Activated CD4-positive, alpha-beta T cell treated with anti-CD3 and anti-CD28 coated beads for 36 hours (primary cell): ENCODE measurements at regions not wholly inside any gene's neighbourhood (a gene's known extent, or its start where the extent isn't known, plus 50 kb on each side); places are given as distances from the start of the nearest gene placed in this dataset.

Experiments
- ATAC-seq: fragments of 200-7000 bp; cut with Tn5 transposase; one replicate; pipeline ENCODE4 v1.10.0; 2021; ENCODE audit warnings: mild to moderate bottlenecking, moderate library complexity
- CTCF ChIA-PET: fragments of 350-600 bp; sonication (Branson Sonifier 250); formaldehyde crosslinking; loops from one replicate; lab custom pipeline; 2021; ENCODE audit warnings: antibody characterized with exemption; lab: Charles Lee
- POLR2A ChIA-PET: fragments of 350-600 bp; sonication (Branson Sonifier 250); formaldehyde crosslinking; loops from one replicate; lab custom pipeline; 2021; ENCODE audit warnings: antibody characterized with exemption, inconsistent platforms; lab: Charles Lee
- DNase-seq: peaks from one replicate; pipeline ENCODE4 v3.0.0-alpha.2; 2020
- H3K27ac Mint-ChIP-seq: one replicate; pipeline ENCODE4 v1.8.0; 2021; ENCODE audit warnings: mixed read lengths
- H3K27me3 Mint-ChIP-seq: one replicate; pipeline ENCODE4 v1.8.0; 2021; ENCODE audit warnings: mixed read lengths
- H3K36me3 Mint-ChIP-seq: one replicate; pipeline ENCODE4 v1.8.0; 2021; ENCODE audit warnings: low read depth, mixed read lengths
- H3K4me1 Mint-ChIP-seq: one replicate; pipeline ENCODE4 v1.8.0; 2021; ENCODE audit warnings: mixed read lengths
- H3K4me3 Mint-ChIP-seq: one replicate; pipeline ENCODE4 v1.8.0; 2021; ENCODE audit warnings: mild to moderate bottlenecking, moderate library complexity, mixed read lengths
- H3K9me3 Mint-ChIP-seq: one replicate; pipeline ENCODE4 v1.8.0; 2021; ENCODE audit warnings: low read depth, mixed read lengths
- intact Hi-C, 2 experiments: fragments of 100-400 bp; cut with DNase I in 1 of 2; cut with micrococcal nuclease in 1 of 2; formaldehyde crosslinking; loops; one replicate each; pipeline versions ENCODE4 v1.14.2 to v1.15.1; 2022 to 2024; cut with DNase I, micrococcal nuclease

DNA sequence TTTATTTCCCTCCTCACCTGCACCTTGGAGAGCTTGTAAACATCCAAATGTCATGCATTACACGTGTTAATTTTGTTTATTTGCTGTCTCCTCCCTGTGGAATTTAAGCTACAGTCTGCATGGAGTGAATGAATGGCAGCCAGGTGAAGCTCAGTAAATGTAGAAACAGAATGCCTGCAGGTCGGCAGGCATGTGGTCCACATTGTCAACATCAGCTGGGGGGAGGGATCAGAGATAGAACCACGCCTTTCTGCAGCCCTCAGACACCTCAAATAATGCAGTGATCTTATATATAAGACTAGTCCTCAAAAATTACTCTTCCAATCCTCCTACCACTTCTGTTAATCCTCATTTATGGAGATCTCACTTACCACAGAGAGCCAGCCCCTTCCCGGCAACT lies 131.2 kb upstream of the KIT start:
- Mint-ChIP-seq H3K4me1 (no peaks in the 10 kb centered on the region), H3K27me3 (no peaks in the 10 kb centered on the region), H3K36me3 (no peaks in the 10 kb centered on the region), H3K4me3 (no peak overlapping the region), H3K9me3 (no peaks in the 10 kb centered on the region), H3K27ac (no peak overlapping the region)
- DNase-seq (no peak), ATAC-seq (no peak)
- ChIA-PET CTCF (interaction anchor here (0.6 kb wide), 1 partner anchor 1292 kb away, joined by 3 read pairs; no protein-coding TSS in a partner anchor), POLR2A (no interaction called here)
- intact Hi-C loops = no loop called here

DNA sequence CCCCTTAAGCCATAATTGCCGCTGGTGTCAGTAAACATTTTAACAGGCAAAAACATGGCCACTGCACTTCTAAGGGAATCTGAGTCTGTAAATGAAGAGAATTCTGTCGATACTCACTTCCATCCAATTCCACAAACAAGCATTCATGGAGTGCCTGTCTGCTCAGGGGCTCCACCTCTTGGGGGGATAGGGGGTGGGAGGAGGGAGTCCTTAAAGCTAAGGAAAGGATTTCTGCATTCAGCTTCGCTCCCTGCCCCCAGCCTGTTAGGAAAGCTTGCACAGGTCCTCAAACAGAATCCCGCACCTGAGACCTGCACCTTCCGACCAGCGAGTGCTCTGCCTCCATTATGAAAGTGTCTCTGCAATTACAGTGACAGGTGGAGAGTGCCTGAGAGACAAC lies 130.2 kb upstream of the KIT start:
- no peaks in the 10 kb centered on the region for H3K36me3 Mint-ChIP-seq
- ATAC-seq (no peak), DNase-seq (no peak)
- ChIA-PET CTCF (interaction anchor here (0.7 kb wide), 1 partner anchor 141 kb away, joined by 3 read pairs; no protein-coding TSS in a partner anchor), POLR2A (no interaction called here)
- intact Hi-C loops = no loop called here
- no peaks in the 10 kb centered on the region for H3K4me1 Mint-ChIP-seq
- no peak overlapping the region for H3K4me3 Mint-ChIP-seq
- no peaks in the 10 kb centered on the region for H3K9me3 Mint-ChIP-seq
- no peaks in the 10 kb centered on the region for H3K27me3 Mint-ChIP-seq
- H3K27ac Mint-ChIP-seq = no peak overlapping the region

DNA sequence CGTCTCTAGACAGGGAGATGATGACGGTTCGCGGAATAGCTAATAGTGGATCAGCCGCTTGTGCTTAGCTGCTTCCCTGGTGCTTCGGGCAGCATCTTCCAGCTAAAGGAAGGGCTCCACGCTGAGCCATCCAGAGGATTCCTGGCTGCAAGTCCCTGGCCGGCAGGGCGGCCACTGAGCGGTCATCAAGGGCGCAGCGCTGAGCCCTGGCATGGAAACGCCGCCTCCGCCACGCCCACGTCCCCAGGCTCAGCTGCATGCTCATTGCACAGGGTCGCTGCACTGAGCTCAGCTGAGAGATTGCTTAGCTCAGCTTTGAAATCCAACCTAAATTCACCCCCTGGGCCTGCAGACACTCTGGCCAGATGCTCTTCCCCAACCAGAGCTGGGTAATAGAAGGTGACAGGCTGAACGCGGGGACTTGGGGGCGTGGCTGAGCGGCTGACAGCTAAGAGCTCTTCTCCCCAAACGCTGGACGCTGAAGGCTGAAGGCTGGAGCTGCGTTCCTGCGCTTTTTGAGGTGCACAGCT lies 118.2 kb upstream of the KIT start:
- peaks cover 14% of the 10 kb centered on the region for H3K27me3 Mint-ChIP-seq
- H3K36me3 Mint-ChIP-seq = no peaks in the 10 kb centered on the region
- H3K4me1 Mint-ChIP-seq = peaks cover 7% of the 10 kb centered on the region
- H3K4me3 Mint-ChIP-seq = no peak overlapping the region
- peak; percentile 19 for ATAC-seq
- POLR2A ChIA-PET = interaction anchor here (0.5 kb wide), 1 partner anchor 776 kb away, joined by 5 read pairs; no protein-coding TSS in a partner anchor
- no peak overlapping the region for H3K27ac Mint-ChIP-seq
- intact Hi-C loops = no loop called here
- CTCF ChIA-PET = no interaction called here
- H3K9me3 Mint-ChIP-seq = no peaks in the 10 kb centered on the region
- peak; percentile 24 for DNase-seq

DNA sequence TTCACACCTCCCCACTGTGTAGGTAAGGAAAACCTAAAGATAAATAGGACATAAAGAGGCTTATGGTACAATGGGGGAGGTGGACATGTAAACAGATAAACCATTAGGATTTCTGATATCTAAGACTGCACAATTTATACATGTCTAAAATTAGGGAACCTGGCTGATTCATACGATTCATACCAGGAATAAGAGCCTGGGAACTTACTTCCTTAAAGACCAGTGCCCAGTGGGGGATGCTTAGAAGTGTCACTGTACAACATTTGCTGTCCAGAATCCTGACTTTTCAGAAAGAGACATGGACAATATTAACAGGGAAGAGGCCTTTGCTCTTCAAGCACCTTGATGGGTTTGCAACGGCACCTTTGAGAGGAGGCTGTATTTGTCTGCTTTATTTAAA lies 116.8 kb upstream of the KIT start:
- DNase-seq (no peak), ATAC-seq (no peak)
- H3K4me3 Mint-ChIP-seq = no peak overlapping the region
- peaks cover 7% of the 10 kb centered on the region for H3K4me1 Mint-ChIP-seq
- no peak overlapping the region for H3K27ac Mint-ChIP-seq
- H3K27me3 Mint-ChIP-seq = peaks cover 11% of the 10 kb centered on the region
- intact Hi-C loops = no loop called here
- no peaks in the 10 kb centered on the region for H3K9me3 Mint-ChIP-seq
- POLR2A ChIA-PET = no interaction called here
- H3K36me3 Mint-ChIP-seq = no peaks in the 10 kb centered on the region
- CTCF ChIA-PET = no interaction called here

DNA sequence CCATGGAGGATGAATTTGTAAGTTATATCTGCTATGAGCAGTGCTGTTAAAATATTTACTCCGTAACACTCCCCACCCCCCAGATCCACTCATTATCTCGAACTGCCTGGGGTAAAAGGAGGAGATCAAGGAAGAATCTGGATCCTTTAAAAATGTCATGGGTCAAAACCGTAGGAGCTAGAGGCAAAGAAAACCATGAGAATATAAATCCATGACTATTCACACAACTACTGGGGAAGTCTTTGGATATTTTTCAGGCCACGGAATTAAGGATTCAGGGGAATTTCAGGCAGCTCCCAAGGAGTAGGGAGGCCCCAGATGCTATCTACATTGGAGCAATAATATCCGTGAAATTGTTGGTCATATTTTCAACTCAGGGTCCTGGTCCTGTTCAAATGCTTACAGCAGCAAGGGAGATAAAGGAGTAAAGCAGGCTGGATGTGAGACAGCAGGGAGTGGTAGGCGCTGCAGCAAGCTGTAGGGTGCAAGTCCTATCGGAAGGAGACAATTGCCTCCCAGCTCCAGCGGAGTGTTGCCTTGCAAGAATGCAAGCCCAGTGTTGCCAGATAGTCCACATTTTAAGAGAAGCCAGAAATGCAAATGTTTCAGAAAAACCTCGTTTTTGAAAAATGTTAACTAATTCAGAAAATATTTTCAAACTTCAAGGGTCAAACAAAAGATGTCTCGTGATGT lies 116.2 kb upstream of the KIT start:
- POLR2A ChIA-PET = no interaction called here
- peaks cover 11% of the 10 kb centered on the region for H3K27me3 Mint-ChIP-seq
- H3K36me3 Mint-ChIP-seq = no peaks in the 10 kb centered on the region

GRCh38 chr4:54542119-54542438 lies 115.7 kb upstream of the KIT start:
- ChIA-PET POLR2A (no interaction called here), CTCF (no interaction called here)
- Mint-ChIP-seq H3K9me3 (no peaks in the 10 kb centered on the region), H3K27ac (no peak overlapping the region), H3K4me3 (no peak overlapping the region), H3K27me3 (peaks cover 11% of the 10 kb centered on the region), H3K36me3 (no peaks in the 10 kb centered on the region), H3K4me1 (peaks cover 7% of the 10 kb centered on the region)
- ATAC-seq (no peak), DNase-seq (no peak)
- intact Hi-C loops = no loop called here

More for the DNA sequence above, 116.2 kb upstream of the KIT start:
- intact Hi-C loops = no loop called here
- ATAC-seq (no peak), DNase-seq (no peak)
- CTCF ChIA-PET = no interaction called here
- Mint-ChIP-seq H3K9me3 (no peaks in the 10 kb centered on the region), H3K27ac (no peak overlapping the region), H3K4me3 (no peak overlapping the region), H3K4me1 (peaks cover 7% of the 10 kb centered on the region)

DNA sequence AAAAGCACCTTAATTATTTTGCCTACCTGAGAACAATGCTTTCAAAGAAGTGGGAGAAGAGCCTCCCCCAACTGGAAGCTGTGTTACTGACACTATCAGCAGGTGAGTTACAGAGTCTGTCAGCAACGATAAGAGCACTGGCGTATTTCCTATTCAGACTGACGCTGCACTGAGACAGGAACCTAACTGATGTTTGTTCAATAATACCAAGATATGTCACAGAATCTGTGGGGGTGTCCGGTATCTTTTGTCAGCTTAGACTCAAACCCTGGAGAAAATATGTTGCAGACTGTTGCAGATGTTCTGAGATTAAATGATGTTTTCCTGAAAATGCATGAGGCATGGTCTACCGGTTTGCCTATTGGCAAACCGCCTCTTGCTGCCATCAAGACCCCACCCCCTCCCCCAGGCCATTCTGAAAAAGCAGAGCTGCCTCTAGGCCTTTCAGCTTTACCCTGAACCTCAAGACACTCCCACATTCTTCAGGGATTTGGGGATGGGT lies 115.2 kb upstream of the KIT start:
- no peak for ATAC-seq
- POLR2A ChIA-PET = no interaction called here
- intact Hi-C loops = no loop called here

GRCh38 chr4:54543088-54543795 lies 114.5 kb upstream of the KIT start:
- H3K27ac Mint-ChIP-seq = no peak overlapping the region
- intact Hi-C loops = no loop called here
- peaks cover 8% of the 10 kb centered on the region for H3K4me1 Mint-ChIP-seq
- DNase-seq = no peak
- H3K27me3 Mint-ChIP-seq = peaks cover 11% of the 10 kb centered on the region
- ChIA-PET POLR2A (no interaction called here), CTCF (no interaction called here)
- H3K9me3 Mint-ChIP-seq = no peaks in the 10 kb centered on the region
- H3K36me3 Mint-ChIP-seq = no peaks in the 10 kb centered on the region
- no peak for ATAC-seq
- no peak overlapping the region for H3K4me3 Mint-ChIP-seq

More for the DNA sequence above, 115.2 kb upstream of the KIT start:
- Mint-ChIP-seq H3K4me1 (peaks cover 7% of the 10 kb centered on the region), H3K9me3 (no peaks in the 10 kb centered on the region), H3K4me3 (no peak overlapping the region), H3K36me3 (no peaks in the 10 kb centered on the region), H3K27me3 (peaks cover 11% of the 10 kb centered on the region), H3K27ac (no peak overlapping the region)
- no peak for DNase-seq
- CTCF ChIA-PET = no interaction called here

DNA sequence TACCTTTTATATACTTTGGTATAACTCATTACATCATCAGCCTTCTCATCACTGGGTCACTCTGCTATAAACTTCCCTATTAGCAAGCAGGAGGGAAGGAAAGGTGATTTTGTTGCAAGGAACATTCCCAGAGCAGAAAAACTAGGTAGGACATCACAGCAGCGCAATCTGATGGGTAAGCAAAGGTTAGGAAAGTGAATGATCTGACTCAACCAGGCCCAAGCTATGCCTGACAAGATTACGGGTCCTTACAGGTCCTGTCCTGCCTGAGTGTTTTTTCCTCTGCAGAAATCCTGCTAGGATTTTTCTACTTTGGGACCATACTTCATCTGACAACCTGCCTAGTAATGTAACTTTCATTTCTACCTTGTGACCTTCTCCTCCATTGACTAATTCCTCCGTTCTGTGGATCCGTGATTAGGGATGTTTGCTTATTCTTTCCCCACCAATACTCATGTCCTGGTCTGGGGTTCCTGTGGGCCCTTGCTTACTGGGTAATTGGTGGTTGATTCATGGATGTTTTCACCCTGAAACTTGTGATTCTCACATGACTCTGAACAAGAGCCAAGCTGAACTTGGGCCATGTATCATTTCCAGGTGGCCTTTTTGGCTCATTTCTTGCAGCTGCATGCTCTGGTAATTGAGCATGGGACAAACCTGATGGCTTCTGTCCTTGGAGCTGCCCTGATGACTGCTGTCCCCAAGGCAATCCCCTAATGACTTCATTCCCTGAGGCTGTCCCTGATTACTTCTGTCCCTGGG lies 111.9 kb upstream of the KIT start:
- Mint-ChIP-seq H3K4me1 (peaks cover 2% of the 10 kb centered on the region), H3K27ac (no peak overlapping the region), H3K27me3 (peaks cover 6% of the 10 kb centered on the region), H3K9me3 (no peaks in the 10 kb centered on the region), H3K4me3 (no peak overlapping the region), H3K36me3 (no peaks in the 10 kb centered on the region)
- POLR2A ChIA-PET = no interaction called here
- ATAC-seq (no peak), DNase-seq (no peak)
- intact Hi-C loops = no loop called here
- CTCF ChIA-PET = interaction anchor here (0.6 kb wide), 1 partner anchor 41 kb away, joined by 3 read pairs; no protein-coding TSS in a partner anchor

GRCh38 chr4:54547299-54548097 lies 110.3 kb upstream of the KIT start:
- H3K4me3 Mint-ChIP-seq = no peak overlapping the region
- ChIA-PET POLR2A (no interaction called here), CTCF (no interaction called here)
- ATAC-seq (peak; percentile 75), DNase-seq (no peak)
- no peaks in the 10 kb centered on the region for H3K27me3 Mint-ChIP-seq
- no peaks in the 10 kb centered on the region for H3K36me3 Mint-ChIP-seq
- H3K27ac Mint-ChIP-seq = no peak overlapping the region
- intact Hi-C loops = no loop called here
- no peaks in the 10 kb centered on the region for H3K9me3 Mint-ChIP-seq
- peaks cover 2% of the 10 kb centered on the region for H3K4me1 Mint-ChIP-seq

GRCh38 chr4:54548098-54548620 lies 109.6 kb upstream of the KIT start:
- DNase-seq (no peak), ATAC-seq (peak; percentile 51)
- Mint-ChIP-seq H3K27ac (no peak overlapping the region), H3K27me3 (no peaks in the 10 kb centered on the region), H3K36me3 (no peaks in the 10 kb centered on the region), H3K9me3 (no peaks in the 10 kb centered on the region), H3K4me3 (no peak overlapping the region), H3K4me1 (peaks cover 2% of the 10 kb centered on the region)
- intact Hi-C loops = no loop called here
- ChIA-PET CTCF (no interaction called here), POLR2A (no interaction called here)
